GM18861 (cell line): ENCODE measurements at regions not wholly inside any gene's neighbourhood (a gene's known extent, or its start where the extent isn't known, plus 50 kb on each side); places are given as distances from the start of the nearest gene placed in this dataset.

Experiments
- ATAC-seq: cut with Tn5 transposase; IDR thresholded peaks from one replicate; pipeline ENCODE4 v1.9.1; 2021; ENCODE audit not compliant: unreplicated experiment

- no peak for ATAC-seq
Observed at GRCh38 chr5:159452480-159453167, 122.3 kb upstream of the IL12B start.

GRCh38 chr5:159453209-159453608 lies 122.9 kb upstream of the IL12B start:
- ATAC-seq, result no peak

- ATAC-seq, result peak; percentile 1
Observed at GRCh38 chr5:159456261-159456660, 126.0 kb upstream of the IL12B start.

- ATAC-seq, result peak; percentile 80
Observed at GRCh38 chr5:159456722-159457465, 126.6 kb upstream of the IL12B start.

GRCh38 chr5:159458217-159458711 lies 128.0 kb upstream of the IL12B start:
- ATAC-seq, result peak; percentile 33

GRCh38 chr5:159459132-159459627 lies 128.9 kb upstream of the IL12B start:
- no peak for ATAC-seq

- no peak for ATAC-seq
Observed at GRCh38 chr5:159459951-159460538, 129.8 kb upstream of the IL12B start.

- ATAC-seq, result no peak
Observed at GRCh38 chr5:159463590-159464321, 133.5 kb upstream of the IL12B start.

- no peak for ATAC-seq
Observed at GRCh38 chr5:159465604-159466003, 135.3 kb upstream of the IL12B start.

GRCh38 chr5:159467666-159468065 lies 137.4 kb upstream of the IL12B start:
- ATAC-seq, result no peak

GRCh38 chr5:159469496-159470372 lies 139.4 kb upstream of the IL12B start:
- ATAC-seq, result peak; percentile 94

GRCh38 chr5:159471904-159472303 lies 141.6 kb upstream of the IL12B start:
- no peak for ATAC-seq

GRCh38 chr5:159475026-159475425 lies 144.7 kb upstream of the IL12B start:
- ATAC-seq, result no peak

- no peak for ATAC-seq
Observed at GRCh38 chr5:159478950-159479349, 148.7 kb upstream of the IL12B start.

- no peak for ATAC-seq
Observed at GRCh38 chr5:159480849-159481248, 150.6 kb upstream of the IL12B start.

GRCh38 chr5:159481751-159482150 lies 151.5 kb upstream of the IL12B start:
- ATAC-seq, result no peak

- no peak for ATAC-seq
Observed at GRCh38 chr5:159486836-159487235, 156.5 kb upstream of the IL12B start.

GRCh38 chr5:159488516-159488915 lies 158.2 kb upstream of the IL12B start:
- ATAC-seq, result no peak

GRCh38 chr5:159489779-159490178 lies 159.5 kb upstream of the IL12B start:
- peak; percentile 52 for ATAC-seq

GRCh38 chr5:159490507-159490906 lies 160.2 kb upstream of the IL12B start:
- no peak for ATAC-seq
